ENCODE measurements at regions not wholly inside any gene's neighbourhood (a gene's known extent, or its start where the extent isn't known, plus 50 kb on each side); places are given as distances from the start of the nearest gene placed in this dataset.
"Not testable (repeated sequence)": the region's sequence is repeated elsewhere in the genome, so short reads cannot be mapped to it uniquely, and the experiment has no call there.

DNA sequence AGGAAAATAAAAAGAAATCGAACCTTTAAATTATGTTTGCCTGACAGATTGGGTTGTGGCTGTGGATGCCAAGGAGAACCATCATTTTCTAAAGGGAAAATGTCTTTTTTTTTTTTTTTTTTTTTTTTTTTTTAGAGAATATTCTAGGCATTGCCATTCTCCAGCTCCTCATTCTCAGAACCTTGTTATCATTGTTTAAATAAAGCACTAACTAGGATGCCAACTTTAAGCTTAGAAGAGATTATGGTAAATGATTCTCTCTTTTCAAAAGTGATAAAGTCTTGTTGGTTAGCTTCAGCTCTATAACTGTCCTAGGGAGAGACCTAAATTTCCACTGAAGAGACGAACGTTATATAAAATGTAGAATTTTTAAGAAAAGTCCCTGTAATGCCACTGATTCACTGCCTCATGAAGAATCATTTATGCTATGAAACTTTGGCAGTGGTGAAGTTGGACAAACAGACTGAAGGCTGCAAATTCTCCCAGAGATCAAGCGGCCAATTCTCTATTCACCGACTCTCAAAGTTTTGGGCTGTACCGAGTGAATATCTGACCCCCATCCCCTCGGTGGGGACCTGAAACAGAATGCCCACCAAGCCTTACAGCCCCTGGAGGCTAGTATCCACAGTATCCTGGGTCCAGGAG, 207.9 kb upstream of the PITRM1 start:
- Mint-ChIP-seq H3K36me3 (ENCODE audit: low read depth, unreplicated experiment) (no peaks in the 10 kb centered on the region), H3K4me1 (ENCODE audit: unreplicated experiment) (no peaks in the 10 kb centered on the region), H3K9me3 (ENCODE audit: unreplicated experiment) (no peaks in the 10 kb centered on the region), H3K27me3 (ENCODE audit: unreplicated experiment) (peaks cover 2% of the 10 kb centered on the region), H3K27ac (ENCODE audit: unreplicated experiment) (no peak overlapping the region), H3K4me3 (ENCODE audit: unreplicated experiment) (no peak overlapping the region)
- TF ChIP-seq, protein P1, sequence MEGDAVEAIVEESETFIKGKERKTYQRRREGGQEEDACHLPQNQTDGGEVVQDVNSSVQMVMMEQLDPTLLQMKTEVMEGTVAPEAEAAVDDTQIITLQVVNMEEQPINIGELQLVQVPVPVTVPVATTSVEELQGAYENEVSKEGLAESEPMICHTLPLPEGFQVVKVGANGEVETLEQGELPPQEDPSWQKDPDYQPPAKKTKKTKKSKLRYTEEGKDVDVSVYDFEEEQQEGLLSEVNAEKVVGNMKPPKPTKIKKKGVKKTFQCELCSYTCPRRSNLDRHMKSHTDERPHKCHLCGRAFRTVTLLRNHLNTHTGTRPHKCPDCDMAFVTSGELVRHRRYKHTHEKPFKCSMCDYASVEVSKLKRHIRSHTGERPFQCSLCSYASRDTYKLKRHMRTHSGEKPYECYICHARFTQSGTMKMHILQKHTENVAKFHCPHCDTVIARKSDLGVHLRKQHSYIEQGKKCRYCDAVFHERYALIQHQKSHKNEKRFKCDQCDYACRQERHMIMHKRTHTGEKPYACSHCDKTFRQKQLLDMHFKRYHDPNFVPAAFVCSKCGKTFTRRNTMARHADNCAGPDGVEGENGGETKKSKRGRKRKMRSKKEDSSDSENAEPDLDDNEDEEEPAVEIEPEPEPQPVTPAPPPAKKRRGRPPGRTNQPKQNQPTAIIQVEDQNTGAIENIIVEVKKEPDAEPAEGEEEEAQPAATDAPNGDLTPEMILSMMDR (IDR thresholded peaks at IDR 0.05; ENCODE audit: unreplicated experiment) = no peak
- DNase-seq (ENCODE audit: low spot score) = no peak

DNA sequence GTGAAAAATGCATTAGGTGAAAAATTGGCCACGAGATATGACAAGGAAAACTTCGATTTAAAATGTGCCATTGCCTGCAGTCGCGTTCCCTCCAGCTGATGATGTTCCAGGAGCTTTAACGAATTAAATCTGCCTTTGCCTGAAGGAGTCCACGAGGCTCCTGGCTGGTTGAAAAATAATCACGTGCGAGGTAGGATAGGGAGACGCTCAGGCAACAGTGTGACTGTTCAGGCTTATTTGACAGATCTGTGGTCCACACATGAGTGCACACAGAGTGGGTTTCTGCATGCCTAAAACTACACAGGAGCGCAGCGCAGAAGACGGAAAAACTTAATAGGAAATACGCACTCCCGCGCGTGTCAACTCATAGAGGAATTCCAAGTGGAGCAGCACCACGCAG, 204.0 kb upstream of the PITRM1 start:
- Mint-ChIP-seq H3K36me3 (ENCODE audit: low read depth, unreplicated experiment) (no peaks in the 10 kb centered on the region), H3K27ac (ENCODE audit: unreplicated experiment) (peak overlapping the region; percentile 48), H3K27me3 (ENCODE audit: unreplicated experiment) (no peaks in the 10 kb centered on the region), H3K4me3 (ENCODE audit: unreplicated experiment) (no peak overlapping the region), H3K9me3 (ENCODE audit: unreplicated experiment) (no peaks in the 10 kb centered on the region), H3K4me1 (ENCODE audit: unreplicated experiment) (no peaks in the 10 kb centered on the region)
- TF ChIP-seq, protein P1 (IDR thresholded peaks at IDR 0.05; ENCODE audit: unreplicated experiment) = no peak
- no peak for DNase-seq (ENCODE audit: low spot score)

DNA sequence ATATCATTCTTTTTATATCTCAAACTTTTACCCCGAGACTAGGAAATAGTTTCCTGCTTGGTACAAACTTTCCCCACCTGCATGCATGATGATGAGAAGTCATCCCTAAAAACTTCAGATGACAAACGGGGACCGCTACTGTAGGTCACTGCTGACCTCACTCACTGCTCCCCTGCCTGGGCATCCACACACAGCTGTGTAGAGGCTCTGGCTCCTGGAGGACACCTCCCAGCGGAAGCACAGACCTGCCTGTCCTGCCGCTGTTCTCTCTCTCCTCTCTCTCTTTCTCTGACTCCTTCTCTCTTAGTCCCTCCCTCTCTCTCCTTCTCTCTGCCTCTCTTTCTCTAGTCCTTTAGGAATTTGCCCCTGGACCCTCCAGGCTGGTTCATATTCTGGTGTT, 202.9 kb upstream of the PITRM1 start:
- Mint-ChIP-seq H3K27me3 (ENCODE audit: unreplicated experiment) (no peaks in the 10 kb centered on the region), H3K9me3 (ENCODE audit: unreplicated experiment) (no peaks in the 10 kb centered on the region), H3K4me1 (ENCODE audit: unreplicated experiment) (no peaks in the 10 kb centered on the region), H3K27ac (ENCODE audit: unreplicated experiment) (no peak overlapping the region), H3K4me3 (ENCODE audit: unreplicated experiment) (no peak overlapping the region), H3K36me3 (ENCODE audit: low read depth, unreplicated experiment) (no peaks in the 10 kb centered on the region)
- no peak for DNase-seq (ENCODE audit: low spot score)
- TF ChIP-seq, protein P1 (IDR thresholded peaks at IDR 0.05; ENCODE audit: unreplicated experiment) = no peak

DNA sequence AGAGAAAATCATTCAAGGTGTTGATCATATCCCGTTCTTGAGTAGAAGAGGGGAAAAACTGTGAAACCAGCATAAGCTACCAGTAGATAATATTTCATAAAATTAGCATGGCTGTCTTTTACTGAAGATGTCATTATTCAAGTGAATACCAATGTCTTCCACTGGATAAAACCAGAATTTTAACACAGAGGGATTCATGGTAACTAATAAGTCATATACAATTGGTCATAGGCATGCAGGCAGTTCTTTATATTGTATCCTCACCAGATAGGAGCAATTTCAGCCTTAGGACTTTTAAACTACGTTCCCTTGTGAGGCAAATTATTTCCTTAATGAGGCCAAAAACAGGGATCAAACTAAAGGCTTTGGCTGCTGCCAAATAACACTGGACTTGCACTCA, 202.3 kb upstream of the PITRM1 start:
- DNase-seq (ENCODE audit: low spot score) = no peak
- Mint-ChIP-seq H3K4me3 (ENCODE audit: unreplicated experiment) (no peak overlapping the region), H3K4me1 (ENCODE audit: unreplicated experiment) (no peaks in the 10 kb centered on the region), H3K27ac (ENCODE audit: unreplicated experiment) (no peak overlapping the region), H3K36me3 (ENCODE audit: low read depth, unreplicated experiment) (no peaks in the 10 kb centered on the region), H3K27me3 (ENCODE audit: unreplicated experiment) (no peaks in the 10 kb centered on the region), H3K9me3 (ENCODE audit: unreplicated experiment) (no peaks in the 10 kb centered on the region)
- TF ChIP-seq, protein P1 (IDR thresholded peaks at IDR 0.05; ENCODE audit: unreplicated experiment) = no peak

DNA sequence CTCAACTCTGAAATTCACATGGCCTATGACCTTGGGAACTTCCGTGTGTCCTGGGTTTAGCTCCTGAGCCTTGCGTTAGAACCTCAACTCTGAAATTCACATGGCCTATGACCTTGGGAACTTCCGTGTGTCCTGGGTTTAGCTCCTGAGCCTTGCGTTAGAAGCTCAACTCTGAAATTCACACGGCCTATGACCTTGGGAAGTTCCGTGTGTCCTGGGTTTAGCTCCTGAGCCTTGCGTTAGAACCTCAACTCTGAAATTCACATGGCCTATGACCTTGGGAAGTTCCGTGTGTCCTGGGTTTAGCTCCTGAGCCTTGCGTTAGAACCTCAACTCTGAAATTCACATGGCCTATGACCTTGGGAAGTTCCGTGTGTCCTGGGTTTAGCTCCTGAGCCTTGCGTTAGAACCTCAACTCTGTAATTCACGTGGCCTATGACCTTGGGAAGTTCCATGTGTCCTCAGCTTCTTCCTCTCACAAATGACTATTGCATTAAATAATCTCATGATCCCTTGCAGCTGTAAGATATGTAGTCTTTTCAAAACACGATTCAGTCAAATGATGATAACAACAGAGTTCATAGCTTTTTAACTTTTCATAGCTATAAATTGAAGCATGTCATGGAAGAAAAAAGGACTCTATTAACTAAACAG, 200.9 kb upstream of the PITRM1 start:
- H3K9me3 Mint-ChIP-seq (ENCODE audit: unreplicated experiment); H3K4me1 Mint-ChIP-seq (ENCODE audit: unreplicated experiment): not testable (repeated sequence)

More for the DNA sequence above, 200.9 kb upstream of the PITRM1 start:
- not testable (repeated sequence) for H3K27me3 Mint-ChIP-seq (ENCODE audit: unreplicated experiment); H3K4me3 Mint-ChIP-seq (ENCODE audit: unreplicated experiment); H3K36me3 Mint-ChIP-seq (ENCODE audit: low read depth, unreplicated experiment); H3K27ac Mint-ChIP-seq (ENCODE audit: unreplicated experiment); DNase-seq (ENCODE audit: low spot score)

All from endothelial cell (in vitro differentiated cells).